ENCODE measurements at regions not wholly inside any gene's neighbourhood (a gene's known extent, or its start where the extent isn't known, plus 50 kb on each side); places are given as distances from the start of the nearest gene placed in this dataset.

- no peak for DNase-seq
Measured at GRCh38 chr15:38648121-38648843, 83.7 kb upstream of the RASGRP1 start.

- DNase-seq: no peak
Measured at GRCh38 chr15:38650384-38650783, 85.8 kb upstream of the RASGRP1 start.

GRCh38 chr15:38650936-38651327, 86.3 kb upstream of the RASGRP1 start:
- DNase-seq: no peak

- no peak for DNase-seq
Measured at GRCh38 chr15:38651328-38652038, 86.9 kb upstream of the RASGRP1 start.

GRCh38 chr15:38652183-38652794, 87.7 kb upstream of the RASGRP1 start:
- DNase-seq: no peak

- DNase-seq: no peak
Measured at GRCh38 chr15:38652998-38653397, 88.4 kb upstream of the RASGRP1 start.

- DNase-seq: no peak
Measured at GRCh38 chr15:38658431-38658830, 93.8 kb upstream of the RASGRP1 start.

GRCh38 chr15:38660738-38661137, 96.1 kb upstream of the RASGRP1 start:
- no peak for DNase-seq

GRCh38 chr15:38662033-38662802, 97.6 kb upstream of the RASGRP1 start:
- DNase-seq: no peak

- DNase-seq: no peak
Measured at GRCh38 chr15:38662805-38663204, 98.2 kb upstream of the RASGRP1 start.

- no peak for DNase-seq
Measured at GRCh38 chr15:38665586-38666305, 101.1 kb upstream of the RASGRP1 start.

GRCh38 chr15:38666865-38667510, 102.4 kb upstream of the RASGRP1 start:
- no peak for DNase-seq

GRCh38 chr15:38667890-38668850, 103.6 kb upstream of the RASGRP1 start:
- no peak for DNase-seq

GRCh38 chr15:38668898-38669391, 104.3 kb upstream of the RASGRP1 start:
- peak; percentile 95 for DNase-seq

GRCh38 chr15:38670128-38671005, 105.8 kb upstream of the RASGRP1 start:
- no peak for DNase-seq

- no peak for DNase-seq
Measured at GRCh38 chr15:38671006-38671387, 106.4 kb upstream of the RASGRP1 start.

GRCh38 chr15:38671675-38672254, 107.2 kb upstream of the RASGRP1 start:
- DNase-seq: no peak

- DNase-seq: no peak
Measured at GRCh38 chr15:38672273-38672672, 107.7 kb upstream of the RASGRP1 start.

Data from NCI-H82 (cell line).